ENCODE measurements at regions not wholly inside any gene's neighbourhood (a gene's known extent, or its start where the extent isn't known, plus 50 kb on each side); places are given as distances from the start of the nearest gene placed in this dataset.
A peak's percentile ranks its signal among the peaks of the same experiment; 100 is the strongest.

DNA sequence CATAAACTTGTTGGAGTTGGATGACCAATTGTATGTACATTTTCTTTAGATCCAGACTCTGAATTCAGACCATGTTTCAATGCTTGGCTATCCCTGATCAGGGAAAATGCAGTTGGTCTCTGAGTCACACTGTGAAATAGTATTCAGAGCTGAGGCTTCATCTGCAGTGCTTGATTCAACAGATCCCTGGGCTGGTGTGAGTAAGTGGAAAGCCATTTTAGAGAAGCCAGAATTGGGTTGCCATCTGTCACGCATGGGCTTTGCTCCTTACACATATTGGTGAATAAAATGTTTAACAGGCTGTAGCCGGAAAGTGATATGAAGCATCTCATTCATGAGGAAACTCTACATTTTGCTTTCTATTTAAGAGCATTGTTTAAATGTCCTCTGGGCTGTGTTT, 50.0 kb upstream of the ACYP2 start:
- no peak overlapping the region for H3K27ac Mint-ChIP-seq
- H3K27me3 Mint-ChIP-seq (ENCODE audit: low read depth) = no peaks in the 10 kb centered on the region
- no peaks in the 10 kb centered on the region for H3K9me3 Mint-ChIP-seq
- ATAC-seq (replicated peaks in 1 of 2) (no peak), DNase-seq (no peak)
- H3K4me1 Mint-ChIP-seq (ENCODE audit: low read depth) = peaks cover 9% of the 10 kb centered on the region
- no peak overlapping the region for H3K4me3 Mint-ChIP-seq
- H3K36me3 Mint-ChIP-seq (ENCODE audit: insufficient read depth in 2 of 2) = no peaks in the 10 kb centered on the region

DNA sequence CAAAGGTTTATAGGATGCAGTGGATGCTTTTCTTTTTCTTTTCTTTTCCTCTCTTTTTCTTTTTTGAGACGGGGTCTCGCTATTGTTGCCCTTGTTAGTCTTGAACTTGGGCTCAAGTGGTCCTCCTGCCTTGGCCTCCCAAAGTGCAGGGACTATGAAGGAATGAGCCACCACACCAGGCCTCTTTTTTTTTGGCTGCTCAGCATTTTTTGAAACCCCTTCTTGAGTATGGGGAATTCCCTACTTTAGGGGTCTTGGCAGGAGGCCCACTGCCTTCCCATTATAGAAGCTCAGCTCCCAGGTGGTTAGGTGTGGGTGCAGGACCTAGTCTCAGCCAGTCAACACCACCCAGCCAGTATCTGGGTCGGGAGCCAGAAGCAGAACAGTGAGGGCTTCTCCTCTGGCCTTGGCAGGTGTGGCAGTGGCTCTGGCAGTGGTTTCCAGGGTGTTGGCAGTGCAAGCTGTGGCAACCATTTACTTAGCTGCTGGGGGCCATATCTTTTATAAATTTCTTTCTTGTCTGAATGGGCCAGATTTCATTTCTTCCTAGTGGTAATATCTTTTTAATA, 51.4 kb upstream of the ACYP2 start:
- peaks cover 2 to 5% of the 10 kb centered on the region in 2 donors for H3K36me3 Mint-ChIP-seq (ENCODE audit: insufficient read depth in 2 of 2)
- no peak overlapping the region for H3K4me3 Mint-ChIP-seq
- ATAC-seq (replicated peaks in 1 of 2) = no peak
- H3K27me3 Mint-ChIP-seq (ENCODE audit: low read depth) = no peaks in the 10 kb centered on the region
- H3K4me1 Mint-ChIP-seq (ENCODE audit: low read depth) = peaks cover 9% of the 10 kb centered on the region
- H3K27ac Mint-ChIP-seq = no peak overlapping the region
- DNase-seq = no peak
- peaks cover 2 to 3% of the 10 kb centered on the region in 2 donors for H3K9me3 Mint-ChIP-seq

DNA sequence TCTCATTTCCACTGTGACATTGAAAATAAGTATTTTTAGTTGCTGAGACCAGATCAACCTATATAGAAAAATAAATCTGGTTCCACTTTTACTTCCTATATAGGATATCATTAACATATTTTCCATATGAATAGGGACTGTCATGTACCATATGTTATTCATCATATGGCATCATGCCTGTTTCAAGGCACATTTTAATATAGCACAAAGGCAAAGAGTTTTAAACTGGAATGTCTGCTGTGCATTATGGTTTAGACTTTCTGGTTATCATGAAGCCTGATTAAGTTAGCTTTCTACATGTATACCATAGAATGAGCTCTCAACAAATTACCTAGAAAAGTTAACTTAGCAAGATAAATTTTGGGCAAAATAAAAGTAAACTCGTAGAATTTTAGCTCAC, 53.0 kb upstream of the ACYP2 start:
- no peak for ATAC-seq (replicated peaks in 1 of 2)
- H3K27ac Mint-ChIP-seq = no peak overlapping the region

DNA sequence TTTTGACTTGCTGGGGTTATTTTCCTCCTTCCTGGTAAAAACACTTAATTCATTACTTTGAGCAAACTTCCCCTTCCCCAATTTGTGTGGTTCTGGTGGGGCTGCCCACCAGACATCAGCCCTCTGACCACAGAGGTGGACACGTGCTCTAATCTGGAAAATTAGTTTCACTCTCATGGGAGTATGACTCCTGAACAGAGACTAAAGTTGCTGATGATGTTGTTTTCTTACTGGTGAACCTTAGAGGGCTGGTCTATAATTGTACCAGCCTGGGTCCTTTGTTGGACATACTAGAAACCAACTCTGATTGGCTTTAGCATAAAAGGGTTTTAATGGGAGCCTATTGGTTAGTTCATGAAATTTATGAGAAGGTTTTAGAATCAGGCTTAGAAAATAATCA, 54.1 kb upstream of the ACYP2 start:
- Mint-ChIP-seq H3K27me3 (ENCODE audit: low read depth) (no peaks in the 10 kb centered on the region), H3K4me1 (ENCODE audit: low read depth) (peaks cover 9% of the 10 kb centered on the region), H3K36me3 (ENCODE audit: insufficient read depth in 2 of 2) (peaks cover 3 to 9% of the 10 kb centered on the region in 2 donors), H3K9me3 (peaks cover 2 to 3% of the 10 kb centered on the region in 2 donors), H3K4me3 (no peak overlapping the region), H3K27ac (no peak overlapping the region)
- ATAC-seq (replicated peaks in 1 of 2) (no peak), DNase-seq (no peak)

More for the DNA sequence above, 53.0 kb upstream of the ACYP2 start:
- H3K36me3 Mint-ChIP-seq (ENCODE audit: insufficient read depth in 2 of 2) = peaks cover 3 to 9% of the 10 kb centered on the region in 2 donors
- no peaks in the 10 kb centered on the region for H3K27me3 Mint-ChIP-seq (ENCODE audit: low read depth)
- DNase-seq = no peak
- peaks cover 2 to 3% of the 10 kb centered on the region in 2 donors for H3K9me3 Mint-ChIP-seq
- peaks cover 9% of the 10 kb centered on the region for H3K4me1 Mint-ChIP-seq (ENCODE audit: low read depth)
- H3K4me3 Mint-ChIP-seq = no peak overlapping the region

DNA sequence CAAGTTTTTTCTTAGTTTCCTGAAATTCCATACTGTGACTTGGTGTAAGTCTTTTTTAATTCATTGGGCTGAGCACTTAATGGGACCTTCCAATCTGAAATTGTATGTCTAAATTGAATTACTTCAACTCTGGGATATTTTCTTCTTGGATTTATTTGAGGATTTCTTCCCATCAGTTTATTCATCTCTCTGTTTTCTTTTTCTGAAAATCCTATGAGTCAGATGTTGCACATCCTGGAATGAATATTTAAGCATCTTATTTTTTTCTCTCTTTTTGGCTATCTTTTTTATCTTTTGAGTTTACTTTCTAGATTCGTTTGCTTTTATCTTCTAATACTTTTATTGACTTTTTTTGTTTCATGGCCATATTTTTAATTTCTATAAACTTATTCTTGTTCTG, 55.4 kb upstream of the ACYP2 start:
- no peaks in the 10 kb centered on the region for H3K27me3 Mint-ChIP-seq (ENCODE audit: low read depth)
- ATAC-seq (replicated peaks in 1 of 2) (no peak), DNase-seq (no peak)
- peaks cover 3 to 9% of the 10 kb centered on the region in 2 donors for H3K36me3 Mint-ChIP-seq (ENCODE audit: insufficient read depth in 2 of 2)
- peaks cover 9% of the 10 kb centered on the region for H3K4me1 Mint-ChIP-seq (ENCODE audit: low read depth)
- no peak overlapping the region for H3K4me3 Mint-ChIP-seq
- H3K27ac Mint-ChIP-seq = no peak overlapping the region
- peaks cover 2 to 3% of the 10 kb centered on the region in 2 donors for H3K9me3 Mint-ChIP-seq

DNA sequence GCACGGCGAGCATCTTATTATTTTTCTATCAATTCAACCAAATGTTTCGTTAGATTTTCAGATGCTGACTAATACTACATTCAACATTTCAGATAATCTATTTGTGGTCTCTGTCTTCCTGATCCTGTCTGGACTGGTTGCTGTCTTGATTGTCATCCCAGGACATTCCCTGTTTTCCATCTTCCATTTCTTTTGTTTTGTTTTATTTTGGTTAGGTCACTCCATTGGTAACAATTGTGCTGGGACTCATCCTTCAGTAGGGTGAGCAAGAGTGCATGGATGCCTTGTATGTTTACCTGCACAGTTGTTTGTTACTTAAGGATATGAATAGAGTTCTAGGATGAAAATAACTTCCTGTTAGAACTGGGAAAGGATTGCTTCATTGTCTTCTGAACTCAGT, 55.9 kb upstream of the ACYP2 start:
- Mint-ChIP-seq H3K4me1 (ENCODE audit: low read depth) (peaks cover 14% of the 10 kb centered on the region), H3K27me3 (ENCODE audit: low read depth) (no peaks in the 10 kb centered on the region), H3K27ac (no peak overlapping the region), H3K9me3 (peaks cover 2 to 3% of the 10 kb centered on the region in 2 donors), H3K4me3 (no peak overlapping the region), H3K36me3 (ENCODE audit: insufficient read depth in 2 of 2) (peaks cover 3 to 9% of the 10 kb centered on the region in 2 donors)
- ATAC-seq (replicated peaks in 1 of 2) (no peak), DNase-seq (no peak)

DNA sequence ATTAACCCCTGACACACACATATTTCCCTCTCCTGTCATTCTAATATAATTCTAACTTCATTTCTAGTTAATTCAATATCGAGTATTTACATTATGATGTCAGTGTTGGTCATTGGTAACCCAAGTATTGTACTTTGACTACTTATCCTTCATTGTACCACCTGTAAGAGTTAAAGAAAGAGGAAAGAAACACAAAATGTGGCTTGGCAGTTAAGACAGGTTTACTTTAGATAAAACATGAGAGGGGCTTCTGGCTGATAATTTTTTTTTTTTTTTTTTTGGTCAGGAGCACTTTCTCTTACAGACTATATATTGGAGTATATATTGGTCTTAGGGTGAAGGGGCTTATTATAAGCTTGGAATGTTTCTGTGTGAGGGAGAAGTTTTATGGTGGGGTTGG, 57.0 kb upstream of the ACYP2 start:
- no peaks in the 10 kb centered on the region for H3K27me3 Mint-ChIP-seq (ENCODE audit: low read depth)
- H3K27ac Mint-ChIP-seq = no peak overlapping the region

DNA sequence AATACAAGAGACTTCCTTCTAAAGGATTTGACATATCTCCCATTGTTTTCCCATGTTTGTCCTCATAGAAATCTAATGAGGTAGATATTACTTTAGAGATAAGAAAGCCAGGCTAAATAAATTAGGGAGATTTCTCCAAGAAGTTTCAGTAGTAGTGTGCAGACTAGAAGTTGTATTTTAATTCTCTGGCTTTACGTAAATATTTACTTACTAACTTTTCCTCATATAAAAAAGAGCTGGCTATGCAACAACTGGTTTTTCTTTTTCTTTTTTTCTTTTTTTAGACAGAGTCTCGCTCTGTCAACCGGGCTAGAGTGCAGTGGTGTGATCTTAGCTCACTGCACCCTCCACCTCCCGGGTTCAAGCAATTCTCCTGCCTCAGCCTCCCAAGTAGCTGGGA, 60.6 kb upstream of the ACYP2 start:
- no peak for ATAC-seq (replicated peaks in 1 of 2)
- Mint-ChIP-seq H3K4me1 (ENCODE audit: low read depth) (peaks cover 26% of the 10 kb centered on the region), H3K4me3 (peak overlapping the region in 1 of 2 donors; percentile 70), H3K27me3 (ENCODE audit: low read depth) (no peaks in the 10 kb centered on the region), H3K36me3 (ENCODE audit: insufficient read depth in 2 of 2) (peaks cover 5 to 13% of the 10 kb centered on the region in 2 donors), H3K9me3 (peaks cover 2 to 3% of the 10 kb centered on the region in 2 donors), H3K27ac (peak overlapping the region; percentile 94)
- DNase-seq = no peak

More for the DNA sequence above, 57.0 kb upstream of the ACYP2 start:
- DNase-seq = no peak
- H3K4me3 Mint-ChIP-seq = no peak overlapping the region
- no peak for ATAC-seq (replicated peaks in 1 of 2)
- peaks cover 3 to 9% of the 10 kb centered on the region in 2 donors for H3K36me3 Mint-ChIP-seq (ENCODE audit: insufficient read depth in 2 of 2)
- peaks cover 24% of the 10 kb centered on the region for H3K4me1 Mint-ChIP-seq (ENCODE audit: low read depth)
- peaks cover 2 to 3% of the 10 kb centered on the region in 2 donors for H3K9me3 Mint-ChIP-seq

DNA sequence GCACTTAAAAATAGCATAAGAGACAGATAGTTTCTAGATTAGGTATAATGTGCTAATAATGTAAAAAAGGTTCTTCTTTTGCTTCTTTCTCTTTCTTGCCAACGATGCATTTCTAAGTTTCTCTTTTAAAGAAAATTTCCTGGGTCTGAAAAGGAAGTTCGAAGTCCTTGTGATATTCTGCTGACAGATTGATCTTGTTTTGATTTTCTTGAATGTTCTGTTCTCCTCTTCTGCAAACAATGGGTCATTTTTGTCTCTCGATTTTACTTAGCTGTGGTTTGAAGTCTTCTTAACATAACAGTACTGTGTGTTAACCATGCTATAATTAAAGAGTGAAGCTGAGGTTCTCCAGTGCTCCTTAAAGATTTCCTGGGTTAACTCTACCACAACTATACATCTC, 61.1 kb upstream of the ACYP2 start:
- peak; percentile 87 to 93 for ATAC-seq (replicated peaks in 1 of 2)
- H3K36me3 Mint-ChIP-seq (ENCODE audit: insufficient read depth in 2 of 2) = peaks cover 3 to 9% of the 10 kb centered on the region in 2 donors
- no peaks in the 10 kb centered on the region for H3K27me3 Mint-ChIP-seq (ENCODE audit: low read depth)

DNA sequence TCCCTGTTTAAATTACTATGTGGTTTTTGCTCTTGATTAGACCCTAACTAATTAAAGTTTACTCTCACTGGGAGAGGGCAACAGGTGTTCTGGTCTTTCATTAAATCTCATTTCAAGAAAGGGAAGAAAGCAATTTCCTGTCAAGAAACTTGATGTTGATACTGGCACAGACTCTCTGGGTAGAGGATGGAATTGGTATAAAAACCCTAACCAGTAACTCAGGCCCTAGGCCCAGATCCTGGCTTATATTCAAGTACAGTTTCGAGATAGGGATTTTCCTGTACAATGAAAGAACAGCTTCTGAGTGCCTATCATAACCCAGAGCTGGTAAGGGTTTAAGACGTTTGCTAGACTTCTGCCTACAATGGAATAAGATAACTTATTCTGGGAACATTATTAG, 61.6 kb upstream of the ACYP2 start:
- Mint-ChIP-seq H3K9me3 (no peaks in the 10 kb centered on the region), H3K36me3 (ENCODE audit: insufficient read depth in 2 of 2) (peaks cover 3 to 6% of the 10 kb centered on the region in 2 donors), H3K27me3 (ENCODE audit: low read depth) (no peaks in the 10 kb centered on the region), H3K27ac (peak overlapping the region; percentile 94), H3K4me3 (peak overlapping the region; percentile 23 to 70), H3K4me1 (ENCODE audit: low read depth) (peaks cover 26% of the 10 kb centered on the region)
- ATAC-seq (replicated peaks in 1 of 2) (peak; percentile 19 to 21), DNase-seq (no peak)

More for the DNA sequence above, 61.1 kb upstream of the ACYP2 start:
- peaks cover 26% of the 10 kb centered on the region for H3K4me1 Mint-ChIP-seq (ENCODE audit: low read depth)
- peak overlapping the region; percentile 23 to 70 for H3K4me3 Mint-ChIP-seq
- H3K27ac Mint-ChIP-seq = peak overlapping the region; percentile 94
- no peak for DNase-seq
- H3K9me3 Mint-ChIP-seq = no peaks in the 10 kb centered on the region

DNA sequence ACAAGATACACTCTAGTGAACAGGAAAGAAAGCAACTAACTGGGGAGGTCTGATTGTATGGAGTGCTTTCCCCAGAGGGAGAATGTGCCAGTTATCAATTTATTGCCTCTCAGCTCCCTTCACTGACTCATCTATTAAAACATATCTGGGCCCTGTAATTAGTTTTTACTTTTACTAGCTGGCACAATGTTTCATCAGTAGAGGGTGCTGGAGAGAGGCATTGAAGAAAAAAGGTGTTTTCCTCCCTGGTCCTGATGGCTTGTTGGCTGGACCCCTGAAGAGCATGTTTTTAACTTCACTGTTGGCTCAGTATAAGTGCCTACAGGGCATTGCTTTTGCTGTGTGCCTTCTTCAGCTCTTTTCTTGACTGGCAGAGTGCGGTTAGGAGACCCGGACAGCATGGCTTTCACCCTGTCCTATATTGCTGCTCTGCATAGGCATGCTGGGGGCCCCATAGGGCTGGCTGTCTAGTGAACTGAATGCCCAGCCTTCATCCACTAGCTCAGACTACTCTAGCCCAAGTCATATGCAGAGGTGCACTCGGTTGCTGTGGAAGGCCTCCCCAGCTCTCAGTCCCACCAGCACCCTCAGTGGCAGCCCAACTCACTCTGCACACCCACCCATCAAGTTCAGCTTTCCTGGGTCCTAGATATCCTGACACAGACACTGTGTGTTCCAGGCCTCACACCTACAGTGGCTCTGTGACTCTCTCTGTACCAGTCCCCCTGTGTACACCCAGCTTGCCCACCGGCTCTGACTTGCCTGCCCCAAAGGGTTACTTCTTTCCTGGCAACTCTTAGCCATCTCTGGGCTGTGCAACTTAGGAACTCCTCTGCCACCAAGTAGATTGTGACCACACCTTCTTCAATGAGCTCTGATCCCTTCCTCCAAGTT, 62.3 kb upstream of the ACYP2 start:
- Mint-ChIP-seq H3K4me1 (ENCODE audit: low read depth) (peaks cover 29% of the 10 kb centered on the region), H3K4me3 (peak overlapping the region in 1 of 2 donors; percentile 70), H3K27me3 (ENCODE audit: low read depth) (no peaks in the 10 kb centered on the region), H3K9me3 (no peaks in the 10 kb centered on the region), H3K36me3 (ENCODE audit: insufficient read depth in 2 of 2) (peaks cover 3 to 4% of the 10 kb centered on the region in 2 donors), H3K27ac (peak overlapping the region; percentile 94)
- peak; percentile 18 to 24 for ATAC-seq (replicated peaks in 1 of 2)
- DNase-seq = no peak

DNA sequence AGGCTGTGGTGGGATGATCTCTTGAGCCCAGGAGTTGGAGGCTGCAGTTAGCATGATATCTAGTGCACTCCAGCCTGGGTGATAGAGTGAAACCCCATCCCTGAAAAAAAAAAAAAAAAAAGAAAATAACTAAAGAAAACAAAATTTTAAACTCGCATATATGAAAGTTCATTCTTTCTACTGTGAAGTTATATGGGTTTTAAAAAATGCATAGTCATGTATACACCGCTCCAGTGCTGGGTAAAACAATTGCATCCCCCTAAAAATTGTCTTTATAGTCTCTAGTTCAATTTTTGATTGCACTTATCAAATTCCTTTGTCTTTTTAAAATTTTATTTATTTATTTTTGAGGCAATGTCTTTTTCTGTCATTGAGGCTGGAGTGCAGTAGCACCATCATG, 65.0 kb upstream of the ACYP2 start:
- no peak for DNase-seq
- Mint-ChIP-seq H3K9me3 (no peaks in the 10 kb centered on the region), H3K36me3 (ENCODE audit: insufficient read depth in 2 of 2) (peaks cover 2 to 4% of the 10 kb centered on the region in 2 donors), H3K27ac (no peak overlapping the region), H3K4me3 (no peak overlapping the region), H3K4me1 (ENCODE audit: low read depth) (peaks cover 39% of the 10 kb centered on the region), H3K27me3 (ENCODE audit: low read depth) (no peaks in the 10 kb centered on the region)
- no peak for ATAC-seq (replicated peaks in 1 of 2)

DNA sequence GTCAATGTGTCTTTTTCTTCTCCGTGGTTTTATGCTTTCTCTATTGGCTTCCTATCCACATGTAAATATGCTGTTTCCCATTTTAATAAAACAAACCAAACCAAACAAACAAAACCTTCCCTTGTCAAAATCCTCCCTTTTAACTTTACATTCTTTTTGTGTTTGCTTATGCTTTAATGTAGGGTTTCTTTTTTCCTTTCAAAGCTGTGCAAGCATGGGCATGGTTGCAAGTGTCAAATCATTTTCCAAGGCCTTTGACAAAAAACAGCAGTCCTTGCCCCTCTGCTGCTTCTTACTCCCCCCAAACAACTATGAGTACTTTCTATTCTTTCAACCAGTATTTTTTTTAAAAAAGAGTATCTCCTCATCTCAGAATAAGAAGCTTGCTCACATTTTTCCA, 66.0 kb upstream of the ACYP2 start:
- DNase-seq (no peak), ATAC-seq (replicated peaks in 1 of 2) (no peak)
- Mint-ChIP-seq H3K4me1 (ENCODE audit: low read depth) (peaks cover 32% of the 10 kb centered on the region), H3K9me3 (peaks cover 0 to 4% of the 10 kb centered on the region in 2 donors), H3K4me3 (no peak overlapping the region), H3K27ac (no peak overlapping the region), H3K27me3 (ENCODE audit: low read depth) (no peaks in the 10 kb centered on the region), H3K36me3 (ENCODE audit: insufficient read depth in 2 of 2) (peaks cover 7 to 10% of the 10 kb centered on the region in 2 donors)
